NT2/D1 (cell line): ENCODE measurements at regions not wholly inside any gene's neighbourhood (a gene's known extent, or its start where the extent isn't known, plus 50 kb on each side); places are given as distances from the start of the nearest gene placed in this dataset.

Experiments used
- DNase-seq: peaks from one replicate; pipeline ENCODE4 v3.0.0-alpha.2; 2011; ENCODE audit warnings: low read depth, low spot score
- H3K27me3 ChIP-seq: 2 replicates; pipeline ENCODE4 v1.6.0; 2011; ENCODE audit warnings: mild to moderate bottlenecking; ENCODE audit not compliant: insufficient read length, insufficient read depth
- H3K36me3 ChIP-seq: 2 replicates; pipeline ENCODE4 v1.6.1; 2011; ENCODE audit warnings: mild to moderate bottlenecking, low read length, mixed read lengths; ENCODE audit not compliant: insufficient read depth, insufficient read length
- H3K4me1 ChIP-seq: 2 replicates; pipeline ENCODE4 v1.5.1; 2011; ENCODE audit not compliant: insufficient read depth, insufficient read length
- H3K4me3 ChIP-seq: 2 replicates; pipeline ENCODE4 v1.5.1; 2011; ENCODE audit warnings: low read depth; ENCODE audit not compliant: insufficient read length
- H3K9ac ChIP-seq: 2 replicates; pipeline ENCODE4 v1.6.0; 2011; ENCODE audit warnings: low read depth; ENCODE audit not compliant: insufficient read length
- H3K9me3 ChIP-seq: 2 replicates; pipeline ENCODE4 v1.5.1; 2011; ENCODE audit warnings: mild to moderate bottlenecking, low read length; ENCODE audit not compliant: insufficient read depth
- SUZ12 ChIP-seq: IDR thresholded peaks from 2 replicates; pipeline ENCODE4 v1.6.1; 2011; ENCODE audit not compliant: insufficient read length, insufficient read depth; ENCODE audit errors: extremely low read depth
- YY1 ChIP-seq: IDR thresholded peaks from 2 replicates; pipeline ENCODE4 v1.6.1; 2011; ENCODE audit not compliant: insufficient read length, insufficient read depth
- ZNF274 ChIP-seq: IDR thresholded peaks from 2 replicates; pipeline ENCODE4 v1.6.1; 2011; ENCODE audit warnings: mild to moderate bottlenecking, low read depth, low read length

- no peaks in the 10 kb centered on the region for H3K9me3 ChIP-seq
Observed at GRCh38 chr2:191514613-191515012, 163.3 kb upstream of the NABP1 start.

GRCh38 chr2:191515551-191515950 is 162.4 kb upstream of the NABP1 start:
- Histone ChIP-seq H3K4me1 (no peaks in the 10 kb centered on the region), H3K4me3 (no peak overlapping the region), H3K9ac (no peak overlapping the region), H3K27me3 (no peaks in the 10 kb centered on the region), H3K9me3 (no peaks in the 10 kb centered on the region), H3K36me3 (no peaks in the 10 kb centered on the region)
- TF ChIP-seq YY1 (no peak), ZNF274 (no peak), SUZ12 (no peak)
- no peak for DNase-seq

More at GRCh38 chr2:191514613-191515012, 163.3 kb upstream of the NABP1 start:
- H3K36me3 ChIP-seq = no peaks in the 10 kb centered on the region
- no peak for TF ChIP-seq YY1
- no peak for TF ChIP-seq SUZ12
- no peak for TF ChIP-seq ZNF274
- no peaks in the 10 kb centered on the region for H3K27me3 ChIP-seq
- H3K9ac ChIP-seq = no peak overlapping the region
- no peak for DNase-seq
- H3K4me1 ChIP-seq = no peaks in the 10 kb centered on the region
- no peak overlapping the region for H3K4me3 ChIP-seq

DNA sequence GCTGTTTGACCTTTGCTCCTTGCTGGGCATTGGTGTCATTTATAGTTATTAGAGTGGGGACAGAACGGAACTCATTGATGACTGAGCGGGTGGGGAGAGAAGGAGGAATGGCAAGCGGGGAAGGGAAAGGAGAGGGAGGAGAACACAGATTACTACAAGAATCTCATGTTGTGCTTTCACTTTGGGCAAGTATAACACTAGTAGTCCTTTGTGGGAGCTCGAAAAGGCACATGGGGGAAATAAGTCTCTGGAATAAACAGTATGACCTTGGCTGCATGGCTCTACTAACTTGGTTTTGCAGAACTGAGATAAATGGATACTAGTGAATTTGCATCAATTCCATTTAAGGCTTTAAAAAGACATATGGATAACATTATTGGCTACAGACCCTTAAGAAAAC is 161.7 kb upstream of the NABP1 start:
- no peak for DNase-seq
- H3K4me1 ChIP-seq = no peaks in the 10 kb centered on the region
- H3K36me3 ChIP-seq = no peaks in the 10 kb centered on the region
- H3K4me3 ChIP-seq = no peak overlapping the region
- TF ChIP-seq YY1 (no peak), SUZ12 (no peak), ZNF274 (no peak)
- H3K9me3 ChIP-seq = no peaks in the 10 kb centered on the region
- H3K27me3 ChIP-seq = no peaks in the 10 kb centered on the region
- H3K9ac ChIP-seq = no peak overlapping the region

DNA sequence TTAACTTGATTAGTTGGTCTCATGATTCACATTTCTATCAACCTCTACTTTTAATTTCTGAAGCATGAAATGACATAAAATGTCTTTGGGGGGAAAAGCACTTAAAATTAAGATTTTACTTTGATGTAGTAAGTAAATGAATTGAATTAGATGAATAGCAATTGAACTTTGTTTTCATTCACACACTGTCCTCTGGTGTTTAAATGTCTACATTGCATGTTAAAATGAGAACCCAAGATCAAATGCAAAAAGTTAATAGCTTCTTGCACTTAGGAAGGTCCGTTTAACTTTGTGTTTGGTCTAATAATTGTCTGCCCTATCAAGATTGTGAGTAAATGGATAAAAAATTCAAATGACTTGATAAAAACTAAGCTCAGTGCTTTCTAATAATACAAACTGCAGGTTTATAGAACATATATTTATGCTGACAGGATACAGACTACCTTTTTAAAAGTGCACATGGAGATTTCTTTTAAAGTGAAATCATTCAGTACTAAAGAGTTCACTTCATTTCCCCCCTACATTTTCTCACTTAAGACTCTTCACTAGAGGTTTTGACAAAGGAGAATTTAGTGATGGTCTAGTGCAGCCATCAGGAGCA is 156.2 kb upstream of the NABP1 start:
- Histone ChIP-seq H3K27me3 (no peaks in the 10 kb centered on the region), H3K9ac (no peak overlapping the region), H3K4me1 (no peaks in the 10 kb centered on the region), H3K36me3 (no peaks in the 10 kb centered on the region), H3K9me3 (no peaks in the 10 kb centered on the region), H3K4me3 (no peak overlapping the region)
- no peak for TF ChIP-seq SUZ12
- no peak for TF ChIP-seq ZNF274
- TF ChIP-seq YY1 = no peak
- no peak for DNase-seq

- no peak for TF ChIP-seq SUZ12
- no peak for TF ChIP-seq YY1
- TF ChIP-seq ZNF274 = no peak
- H3K4me1 ChIP-seq = no peaks in the 10 kb centered on the region
- H3K4me3 ChIP-seq = no peak overlapping the region
- no peaks in the 10 kb centered on the region for H3K36me3 ChIP-seq
- H3K9ac ChIP-seq = no peak overlapping the region
- no peak for DNase-seq
- no peaks in the 10 kb centered on the region for H3K27me3 ChIP-seq
- H3K9me3 ChIP-seq = no peaks in the 10 kb centered on the region
Observed at GRCh38 chr2:191522478-191523120, 155.3 kb upstream of the NABP1 start.

DNA sequence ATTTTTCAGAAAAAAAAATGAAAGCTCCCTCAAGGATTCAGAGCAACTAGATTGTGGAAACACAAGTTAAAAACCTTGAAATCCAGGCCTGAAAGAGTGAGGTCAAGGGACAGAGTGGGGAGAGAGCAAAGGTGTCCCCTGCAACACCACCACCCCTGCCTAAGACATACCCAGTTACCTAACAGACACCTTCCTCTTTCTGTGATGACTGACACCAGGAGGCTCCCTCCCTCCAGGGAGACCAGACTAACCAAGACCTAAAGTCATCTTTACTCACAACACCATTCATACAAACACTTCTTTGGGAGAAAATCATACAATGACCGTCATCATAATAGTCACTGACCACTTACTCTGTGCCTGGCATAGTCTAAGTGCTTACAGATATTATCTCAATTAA is 151.8 kb upstream of the NABP1 start:
- Histone ChIP-seq H3K27me3 (no peaks in the 10 kb centered on the region), H3K4me3 (no peak overlapping the region), H3K4me1 (no peaks in the 10 kb centered on the region), H3K36me3 (no peaks in the 10 kb centered on the region), H3K9me3 (no peaks in the 10 kb centered on the region), H3K9ac (no peak overlapping the region)
- no peak for DNase-seq
- TF ChIP-seq SUZ12 (no peak), YY1 (no peak), ZNF274 (no peak)

GRCh38 chr2:191526536-191526935 is 151.4 kb upstream of the NABP1 start:
- TF ChIP-seq SUZ12 = no peak
- no peak for TF ChIP-seq ZNF274
- TF ChIP-seq YY1 = no peak
- Histone ChIP-seq H3K9me3 (no peaks in the 10 kb centered on the region), H3K27me3 (no peaks in the 10 kb centered on the region), H3K4me1 (no peaks in the 10 kb centered on the region), H3K4me3 (no peak overlapping the region), H3K36me3 (no peaks in the 10 kb centered on the region), H3K9ac (no peak overlapping the region)
- no peak for DNase-seq
